AG04449 (cell line): ENCODE measurements at regions not wholly inside any gene's neighbourhood (a gene's known extent, or its start where the extent isn't known, plus 50 kb on each side); places are given as distances from the start of the nearest gene placed in this dataset.

Experiments used
- CTCF ChIA-PET: fragments of 350-600 bp; formaldehyde crosslinking; extraction: SDS; loops from one replicate; lab custom pipeline; 2021; ENCODE audit warnings: antibody characterized with exemption; lab: Yijun Ruan, JAX
- POLR2A ChIA-PET: fragments of 400-600, 350-600 bp; formaldehyde crosslinking; extraction: SDS; loops from one replicate; lab custom pipeline; 2020; ENCODE audit warnings: antibody characterized with exemption, inconsistent platforms; lab: Yijun Ruan, JAX
- DNase-seq: peaks from one replicate; pipeline ENCODE4 v3.0.0-alpha.2; 2010; ENCODE audit warnings: low read depth, low spot score
- H3K4me3 ChIP-seq: 2 replicates; pipeline ENCODE4 v1.5.1; 2011; ENCODE audit warnings: low read depth, mild to moderate bottlenecking, control low read depth, low read length
- CTCF ChIP-seq: IDR thresholded peaks from one replicate; pipeline ENCODE4 v1.5.1; 2011; ENCODE audit warnings: mild to moderate bottlenecking, moderate library complexity, low read length, control low read depth, inconsistent platforms; ENCODE audit not compliant: insufficient read depth; ENCODE audit errors: missing control alignments

GRCh38 chr17:79453481-79453880 lies 157.4 kb downstream of the RBFOX3 start:
- POLR2A ChIA-PET, result no interaction called here
- TF ChIP-seq CTCF, result no peak
- no peak overlapping the region for H3K4me3 ChIP-seq
- DNase-seq, result no peak
- CTCF ChIA-PET, result interaction anchor here (0.6 kb wide), 1 partner anchor 1682 kb away, joined by 3 read pairs; no protein-coding TSS in a partner anchor

DNA sequence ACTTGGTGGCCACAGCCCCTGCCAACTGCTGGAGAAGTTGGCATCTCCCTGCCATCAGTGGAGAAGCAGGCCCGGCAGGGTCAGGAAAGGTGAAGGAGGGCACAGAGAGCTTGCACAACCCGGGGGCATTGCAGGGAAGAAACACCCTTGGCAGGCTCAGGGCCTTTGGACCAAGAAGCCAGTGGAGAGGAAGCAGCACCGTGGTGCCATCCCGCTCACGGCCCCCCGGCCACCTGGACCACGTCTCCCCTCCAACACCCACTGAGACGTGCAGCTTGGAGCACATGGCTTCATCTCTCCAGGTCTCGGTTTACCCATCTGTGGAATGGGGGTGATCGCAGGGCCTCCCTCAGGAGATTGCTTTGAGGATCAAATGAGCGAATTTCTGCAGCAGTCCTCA lies 158.1 kb downstream of the RBFOX3 start:
- DNase-seq, result no peak
- no peak overlapping the region for H3K4me3 ChIP-seq
- no peak for TF ChIP-seq CTCF
- ChIA-PET POLR2A (no interaction called here), CTCF (no interaction called here)

DNA sequence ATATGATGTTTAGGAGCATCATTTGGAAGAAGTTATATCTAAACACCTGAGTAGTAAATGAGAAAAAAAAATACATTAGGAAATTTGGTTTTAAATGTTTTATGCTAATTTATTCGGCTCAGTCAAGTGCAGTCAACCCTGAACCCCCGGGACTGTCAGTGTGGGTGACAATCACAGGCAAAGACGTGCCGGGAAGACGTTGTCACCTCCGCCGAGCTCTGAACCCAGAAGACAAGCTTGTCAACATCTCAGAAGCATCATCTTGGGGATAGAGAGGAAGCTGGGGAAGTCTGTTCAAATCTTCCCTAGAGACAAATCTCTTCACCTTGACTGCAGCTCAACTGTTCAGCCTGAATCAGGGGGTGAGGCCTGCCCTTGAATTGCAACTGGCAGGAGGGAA lies 159.7 kb downstream of the RBFOX3 start:
- no peak for TF ChIP-seq CTCF
- CTCF ChIA-PET, result no interaction called here
- H3K4me3 ChIP-seq, result no peak overlapping the region
- DNase-seq, result no peak
- POLR2A ChIA-PET, result no interaction called here

GRCh38 chr17:79446399-79447009 lies 164.3 kb downstream of the RBFOX3 start:
- ChIA-PET CTCF (interaction anchor here (0.7 kb wide), 1 partner anchor 45 kb away, joined by 3 read pairs; no protein-coding TSS in a partner anchor), POLR2A (no interaction called here)
- TF ChIP-seq CTCF, result no peak

DNA sequence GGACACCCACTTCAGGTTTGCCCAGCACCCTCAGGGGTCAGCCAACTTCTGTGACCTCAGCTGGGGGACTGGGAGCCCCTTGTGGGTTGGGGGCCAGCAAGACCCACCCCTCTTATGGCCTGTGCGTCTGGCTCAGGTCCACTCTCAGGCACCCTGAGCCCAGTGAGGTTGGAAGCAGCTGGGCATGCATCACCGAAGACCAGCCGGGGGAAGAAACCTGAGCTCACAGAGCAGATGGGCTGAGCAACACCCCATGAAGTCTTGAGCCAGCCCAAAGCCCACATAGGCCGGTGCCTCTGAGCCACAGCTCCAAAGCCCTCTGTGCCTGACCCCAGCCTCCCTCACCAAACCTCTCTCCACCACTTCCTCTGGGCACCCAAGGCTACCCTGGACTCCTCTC lies 166.7 kb downstream of the RBFOX3 start:
- ChIA-PET POLR2A (no interaction called here), CTCF (no interaction called here)
- H3K4me3 ChIP-seq, result no peak overlapping the region
- no peak for TF ChIP-seq CTCF
- no peak for DNase-seq

More at GRCh38 chr17:79446399-79447009, 164.3 kb downstream of the RBFOX3 start:
- DNase-seq, result no peak
- H3K4me3 ChIP-seq, result no peak overlapping the region

DNA sequence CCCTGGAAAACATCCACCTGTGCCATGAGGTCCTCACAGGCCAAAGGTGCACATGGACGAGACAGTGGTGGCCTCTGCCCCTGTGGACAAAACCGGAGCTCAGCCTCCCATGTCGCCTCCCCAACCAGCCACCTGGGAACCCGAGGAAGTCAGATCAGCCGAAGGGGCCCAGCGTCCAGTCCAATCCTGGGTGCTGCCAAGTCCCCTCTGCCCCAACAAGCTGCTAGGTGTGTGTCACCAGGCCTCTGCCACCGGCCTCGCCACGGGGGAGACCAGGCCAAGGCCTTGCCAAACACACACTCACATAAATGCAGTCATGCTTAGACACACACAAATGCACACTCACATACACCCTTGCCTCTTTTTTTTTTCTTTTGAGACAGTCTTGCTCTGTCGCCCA lies 167.8 kb downstream of the RBFOX3 start:
- no peak for DNase-seq
- H3K4me3 ChIP-seq, result no peak overlapping the region
- no peak for TF ChIP-seq CTCF
- POLR2A ChIA-PET, result no interaction called here
- CTCF ChIA-PET, result interaction anchor here (1.2 kb wide), 1 partner anchor 49 kb away, joined by 4 read pairs; no protein-coding TSS in a partner anchor
